K562 (cell line): ENCODE measurements at regions not wholly inside any gene's neighbourhood (a gene's known extent, or its start where the extent isn't known, plus 50 kb on each side); places are given as distances from the start of the nearest gene placed in this dataset.

ENCODE experiments used
- ATAC-seq: fragments of 200-7000 bp; cut with Tn5 transposase; 3 replicates; pipeline ENCODE4 v1.9.1; 2020; ENCODE audit warnings: moderate library complexity
- BruUV-seq: library from RNA; stranded (reverse); fragments of 400-500 nt; replicated peaks from 2 replicates; lab custom pipeline; 2021; lab: Mats Ljungman, UMichigan
- CTCF ChIA-PET: fragments of 300-600 bp; formaldehyde crosslinking; extraction: SDS; loops from one replicate; lab custom pipeline; 2021; ENCODE audit warnings: low intra/inter-chr PET ratio; lab: Yijun Ruan, JAX
- POLR2A ChIA-PET: fragments of 300-600, 350-650 bp; sonication (Branson Sonifier 250); formaldehyde crosslinking; extraction: SDS; loops from one replicate; lab custom pipeline; 2021; ENCODE audit warnings: antibody characterized with exemption, inconsistent platforms; lab: Yijun Ruan, JAX
- DNase-seq, 4 experiments: peaks; one replicate each; pipeline versions ENCODE4 v3.0.0 to v3.0.0-alpha.2; 2011 to 2018; ENCODE audit warnings: low spot score in 3 of 4, mixed read lengths in 3 of 4; ENCODE audit errors: extremely low read depth in 1 of 4
- FAIRE-seq: peaks from 2 replicates; lab custom pipeline; 2011; peaks lifted over from hg19 to GRCh38; lab: Jason Lieb, UNC
- H2AFZ ChIP-seq: 2 replicates; pipeline ENCODE4 v1.6.0; 2011; ENCODE audit warnings: low read depth, low read length, control low read depth, inconsistent platforms
- H3K27ac ChIP-seq: fragments of 200-600 bp; 3 replicates; pipeline ENCODE4 v1.8.0; 2011; ENCODE audit warnings: low read depth, mild to moderate bottlenecking, control low read depth, inconsistent platforms, low read length, moderate library complexity, mixed read lengths; ENCODE audit errors: extremely low read depth
- H3K27me3 ChIP-seq, 2 experiments: fragments of 300-600 bp in 1 of 2; 2 replicates in 1 of 2; 3 replicates in 1 of 2; pipeline versions ENCODE4 v1.6.0 to v1.8.0; 2011; ENCODE audit warnings: inconsistent platforms in 2 of 2, low read length in 2 of 2, mild to moderate bottlenecking in 1 of 2, mixed read lengths in 1 of 2, moderate library complexity in 1 of 2; ENCODE audit not compliant: control insufficient read depth in 2 of 2, insufficient read depth in 2 of 2
- H3K36me3 ChIP-seq: fragments of 300-600 bp; 3 replicates; pipeline ENCODE4 v1.8.0; 2011; ENCODE audit warnings: mild to moderate bottlenecking, low read length, inconsistent platforms; ENCODE audit not compliant: control insufficient read depth, insufficient read depth
- H3K4me1 ChIP-seq, 2 experiments: fragments of 200-600 bp in 1 of 2; replicated peaks in 1 of 2; 2 replicates in 1 of 2; 3 replicates in 1 of 2; pipeline versions ENCODE4 v1.5.1 to v1.8.0; 2011; ENCODE audit warnings: inconsistent platforms in 2 of 2, low read length in 2 of 2, mild to moderate bottlenecking in 1 of 2, mixed read lengths in 1 of 2, moderate library complexity in 1 of 2; ENCODE audit not compliant: control insufficient read depth in 2 of 2, insufficient read depth in 2 of 2
- H3K4me2 ChIP-seq: 2 replicates; pipeline ENCODE4 v1.6.1; 2011; ENCODE audit warnings: low read length, control low read depth, inconsistent platforms, mixed read lengths; ENCODE audit not compliant: insufficient read depth
- H3K4me3 ChIP-seq: fragments of 200-600 bp; sonication (generic), shearing (Covaris generic); 2 replicates; pipeline ENCODE4 v1.5.1; 2016; ENCODE audit warnings: control low read depth, inconsistent platforms
- H3K79me2 ChIP-seq: fragments of 200-600 bp; 3 replicates; pipeline ENCODE4 v1.8.0; 2011; ENCODE audit warnings: low read length, inconsistent platforms; ENCODE audit not compliant: control insufficient read depth, insufficient read depth
- H3K9ac ChIP-seq, 2 experiments: 2 replicates each; pipeline versions ENCODE4 v1.6.0 to v1.6.1; 2011; ENCODE audit warnings: low read depth in 2 of 2, low read length in 2 of 2, control low read depth in 1 of 2, inconsistent platforms in 1 of 2, mild to moderate bottlenecking in 1 of 2, mixed read lengths in 1 of 2; ENCODE audit not compliant: insufficient read depth in 1 of 2
- H3K9me1 ChIP-seq: one replicate; pipeline ENCODE4 v1.6.0; 2011; ENCODE audit warnings: inconsistent platforms, mild to moderate bottlenecking, low read length, moderate library complexity; ENCODE audit not compliant: control insufficient read depth, insufficient read depth
- H3K9me3 ChIP-seq: replicated peaks from 2 replicates; pipeline ENCODE4 v1.5.1; 2011; ENCODE audit warnings: low read depth, low read length, inconsistent platforms; ENCODE audit not compliant: control insufficient read depth, insufficient read depth
- H4K20me1 ChIP-seq: replicated peaks from 2 replicates; pipeline ENCODE4 v1.6.1; 2011; ENCODE audit warnings: low read length, inconsistent platforms, mixed read lengths; ENCODE audit not compliant: control insufficient read depth, insufficient read depth
- BRD9 ChIP-seq: fragments of 450-650 bp; IDR thresholded peaks from 2 replicates; pipeline ENCODE4 v1.6.1; 2018; ENCODE audit warnings: low read depth; ENCODE audit not compliant: partially characterized antibody
- C11orf30 ChIP-seq: fragments of 450-650 bp; IDR thresholded peaks from 2 replicates; pipeline ENCODE4 v1.6.1; 2016; ENCODE audit warnings: low read depth, mild to moderate bottlenecking
- FOS ChIP-seq: IDR thresholded peaks from 3 replicates; pipeline ENCODE4 v1.6.1; 2011; ENCODE audit not compliant: insufficient read length; ENCODE audit errors: extremely low read depth
- L3MBTL2 ChIP-seq: fragments of 450-650 bp; IDR thresholded peaks from 2 replicates; pipeline ENCODE4 v1.6.1; 2016; ENCODE audit warnings: mild to moderate bottlenecking, moderate library complexity
- NR2C2 ChIP-seq, 2 experiments: fragments of 200-800 bp in 1 of 2; sonication (Bioruptor generic) in 1 of 2; sonication (generic) in 1 of 2; formaldehyde crosslinking in 1 of 2; IDR thresholded peaks; 2 replicates each; pipeline versions ENCODE4 v1.6.1 to v1.8.0; 2016 to 2022; ENCODE audit warnings: mild to moderate bottlenecking in 1 of 2, missing compliant biosample characterization in 1 of 2, missing genetic modification characterization in 1 of 2, missing genetic modification reagents in 1 of 2
- PBX2 ChIP-seq, 2 experiments: IDR thresholded peaks in 1 of 2; conservative IDR thresholded peaks in 1 of 2; 2 replicates each; pipeline ENCODE4 v1.6.1; 2016; ENCODE audit warnings: low read depth in 2 of 2, mild to moderate bottlenecking in 1 of 2, missing compliant biosample characterization in 1 of 2, missing genetic modification characterization in 1 of 2, moderate library complexity in 1 of 2
- POLR2AphosphoS2 ChIP-seq: IDR thresholded peaks from 2 replicates; pipeline ENCODE4 v1.6.1; 2012; ENCODE audit warnings: low read length, improper control_type of control experiment
- SOX6 ChIP-seq: fragments of 450-650 bp; IDR thresholded peaks from 2 replicates; pipeline ENCODE4 v1.6.1; 2014; ENCODE audit warnings: mild to moderate bottlenecking
- SRF ChIP-seq, 2 experiments: fragments of 250-450, 450-650 bp in 1 of 2; sonication (Bioruptor Pico) in 1 of 2; sonication (generic) in 1 of 2; formaldehyde crosslinking; IDR thresholded peaks; 2 replicates each; pipeline versions ENCODE4 v1.5.0 to v1.5.1; 2020 to 2022; ENCODE audit warnings: mild to moderate bottlenecking in 1 of 2, missing genetic modification reagents in 1 of 2
- ZEB2 ChIP-seq: fragments of 450-650 bp; IDR thresholded peaks from 2 replicates; pipeline ENCODE4 v1.6.1; 2016
- ZNF354B ChIP-seq: fragments of 250-450 bp; sonication (Bioruptor Pico); IDR thresholded peaks from 2 replicates; pipeline ENCODE4 v1.4.0; 2020
- ZNF655 ChIP-seq: fragments of 250-450 bp; sonication (Bioruptor Pico); IDR thresholded peaks from 2 replicates; pipeline ENCODE4 v1.5.0; 2021
- WGBS: fragments of 100-300 bp; shearing (Covaris generic); methylation state at CpG from one replicate; pipeline ENCODE4 v1.1.6; 2016; ENCODE audit warnings: low coverage, mixed read lengths; ENCODE audit not compliant: insufficient coverage; ENCODE audit errors: missing lambda C conversion rate; 5-methylcytosine and 5-hydroxymethylcytosine counted together
- in situ Hi-C: fragments of 300-500 bp; cut with MboI; formaldehyde crosslinking; loops from 4 replicates; pipeline ENCODE4 v1.15.0; 2018; ENCODE audit warnings: inconsistent platforms, mixed read lengths
- intact Hi-C: fragments of 100-400 bp; cut with micrococcal nuclease; formaldehyde crosslinking; loops from 2 replicates; pipeline ENCODE4 v1.14.2; 2022
- TF ChIP-seq, protein P1 (sequence below): IDR thresholded peaks from 2 replicates; pipeline ENCODE4 v1.6.1; 2014; ENCODE audit warnings: antibody characterized with exemption

- Histone ChIP-seq H2AFZ (no peak overlapping the region), H3K36me3 (peaks cover 45% of the 10 kb centered on the region), H3K79me2 (no peaks in the 10 kb centered on the region), H3K4me3 (no peak overlapping the region), H3K27me3 (no peaks in the 10 kb centered on the region), H3K9ac (no peak overlapping the region), H3K27ac (peak overlapping the region; percentile 53), H3K4me2 (no peak overlapping the region), H3K9me3 (peaks cover 47% of the 10 kb centered on the region), H4K20me1 (no peaks in the 10 kb centered on the region), H3K9me1 (no peaks in the 10 kb centered on the region), H3K4me1 (peaks cover 0 to 14% of the 10 kb centered on the region in 2 experiments; a peak in 2 of 5 replicates)
- WGBS, result 23% methylated on average over 3 of the region's 3 CpGs
- in situ Hi-C loops (no loop called here), intact Hi-C loops (no loop called here)
- POLR2A ChIA-PET, result interaction anchor here (0.6 to 1.1 kb wide), 2 partner anchors 13 kb away, joined by 3 to 4 read pairs; no protein-coding TSS in a partner anchor
- BruUV-seq, result no TSS peak
- FAIRE-seq (peak; percentile 78), ATAC-seq (peak; percentile 74), DNase-seq (peak in 3 of 4 experiments; percentile 22 to 70 (median 28))
- CTCF ChIA-PET, result no interaction called here
- 0 out of 4 replicates have a peak, but pooled peaks of 1 of the 2 experiments have one; percentile 30 for TF ChIP-seq SRF (CRISPR knock-in tag; IDR thresholded peaks at IDR 0.05)
- TF ChIP-seq C11orf30, result peak; percentile 44
- TF ChIP-seq FOS, result peak; percentile 20
- TF ChIP-seq, protein P1, sequence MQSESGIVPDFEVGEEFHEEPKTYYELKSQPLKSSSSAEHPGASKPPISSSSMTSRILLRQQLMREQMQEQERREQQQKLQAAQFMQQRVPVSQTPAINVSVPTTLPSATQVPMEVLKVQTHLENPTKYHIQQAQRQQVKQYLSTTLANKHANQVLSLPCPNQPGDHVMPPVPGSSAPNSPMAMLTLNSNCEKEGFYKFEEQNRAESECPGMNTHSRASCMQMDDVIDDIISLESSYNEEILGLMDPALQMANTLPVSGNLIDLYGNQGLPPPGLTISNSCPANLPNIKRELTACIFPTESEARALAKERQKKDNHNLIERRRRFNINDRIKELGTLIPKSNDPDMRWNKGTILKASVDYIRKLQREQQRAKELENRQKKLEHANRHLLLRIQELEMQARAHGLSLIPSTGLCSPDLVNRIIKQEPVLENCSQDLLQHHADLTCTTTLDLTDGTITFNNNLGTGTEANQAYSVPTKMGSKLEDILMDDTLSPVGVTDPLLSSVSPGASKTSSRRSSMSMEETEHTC, result no peak
- no peak for TF ChIP-seq ZNF354B (CRISPR knock-in tag)
- peak; percentile 65; the same call in 1 of the 2 replicates for TF ChIP-seq L3MBTL2
- no peak for TF ChIP-seq PBX2 (CRISPR knock-in tag; IDR thresholded peaks at IDR 0.05; ENCODE audit: low read depth)
- no peak for TF ChIP-seq PBX2 (tag; conservative IDR thresholded peaks at IDR 0.05; ENCODE audit: low read depth)
- peak; percentile 87 for TF ChIP-seq SOX6
- no peak for TF ChIP-seq BRD9
- no peak for TF ChIP-seq NR2C2 (CRISPR knock-in tag; IDR thresholded peaks at IDR 0.05)
- no peak for TF ChIP-seq NR2C2 (tag; IDR thresholded peaks at IDR 0.05)
- TF ChIP-seq ZNF655 (CRISPR knock-in tag), result no peak
- TF ChIP-seq POLR2AphosphoS2, result no peak
- TF ChIP-seq ZEB2, result peak; percentile 88
Measured at GRCh38 chr7:22647451-22648257, 79.3 kb upstream of the IL6 start.
